ENCODE measurements at regions not wholly inside any gene's neighbourhood (a gene's known extent, or its start where the extent isn't known, plus 50 kb on each side); places are given as distances from the start of the nearest gene placed in this dataset.
A peak's percentile ranks its signal among the peaks of the same experiment; 100 is the strongest.

GRCh38 chr13:70964874-70965273 is 856.6 kb upstream of the KLHL1 start:
- Histone ChIP-seq H3K27ac (ENCODE audit: insufficient read depth in 1 of 2, low read depth in 1 of 2, low read length in 2 of 2, poor library complexity in 1 of 2, severe bottlenecking in 2 of 2) (no peak overlapping the region), H3K36me3 (ENCODE audit: control insufficient read depth in 4 of 4, insufficient read depth in 4 of 4, low read length in 3 of 4) (no peaks in the 10 kb centered on the region), H3K4me1 (ENCODE audit: control extremely low read depth in 1 of 4, control insufficient read depth in 4 of 4, insufficient read depth in 4 of 4, low read length in 3 of 4) (peaks cover 0 to 11% (median 0%) of the 10 kb centered on the region in 4 experiments), H3K4me3 (ENCODE audit: control insufficient read depth in 1 of 7, extremely low read depth in 1 of 7, insufficient read depth in 4 of 7, low read depth in 2 of 7, low read length in 6 of 7) (peak overlapping the region in 1 of 7 experiments; percentile 32), H3K27me3 (replicated peaks in 2 of 5; ENCODE audit: control insufficient read depth in 4 of 5, insufficient read depth in 5 of 5, low read length in 4 of 5) (no peaks in the 10 kb centered on the region), H3K9me3 (ENCODE audit: control extremely low read depth in 1 of 5, control insufficient read depth in 4 of 5, insufficient read depth in 2 of 5, low read depth in 1 of 5, low read length in 4 of 5) (no peaks in the 10 kb centered on the region)
- POLR2A ChIA-PET, result no interaction called here
- CTCF ChIA-PET, result interaction anchor here (1.7 kb wide), 1 partner anchor 915 kb away, joined by 4 read pairs; no protein-coding TSS in a partner anchor
- WGBS (ENCODE audit: insufficient coverage), result no CpG with 5 or more reads among the region's 1 CpG
- peak; percentile 21 to 68 (median 55) for DNase-seq

GRCh38 chr13:70964124-70964523 is 855.9 kb upstream of the KLHL1 start:
- Histone ChIP-seq H3K9me3 (ENCODE audit: control extremely low read depth in 1 of 5, control insufficient read depth in 4 of 5, insufficient read depth in 2 of 5, low read depth in 1 of 5, low read length in 4 of 5) (no peaks in the 10 kb centered on the region), H3K4me3 (ENCODE audit: control insufficient read depth in 1 of 7, extremely low read depth in 1 of 7, insufficient read depth in 4 of 7, low read depth in 2 of 7, low read length in 6 of 7) (no peak overlapping the region), H3K4me1 (ENCODE audit: control extremely low read depth in 1 of 4, control insufficient read depth in 4 of 4, insufficient read depth in 4 of 4, low read length in 3 of 4) (peaks cover 0 to 11% (median 0%) of the 10 kb centered on the region in 4 experiments), H3K36me3 (ENCODE audit: control insufficient read depth in 4 of 4, insufficient read depth in 4 of 4, low read length in 3 of 4) (no peaks in the 10 kb centered on the region), H3K27me3 (replicated peaks in 2 of 5; ENCODE audit: control insufficient read depth in 4 of 5, insufficient read depth in 5 of 5, low read length in 4 of 5) (no peaks in the 10 kb centered on the region), H3K27ac (ENCODE audit: insufficient read depth in 1 of 2, low read depth in 1 of 2, low read length in 2 of 2, poor library complexity in 1 of 2, severe bottlenecking in 2 of 2) (no peak overlapping the region)
- peak; percentile 17 to 33 (median 22) for DNase-seq
- ChIA-PET POLR2A (no interaction called here), CTCF (interaction anchor here (1.1 to 1.7 kb wide), 3 partner anchors 17 to 915 kb away, joined by 3 to 4 read pairs (median 4); no protein-coding TSS in a partner anchor)
- 75% methylated on average over 2 of the region's 2 CpGs for WGBS (ENCODE audit: insufficient coverage)

- Histone ChIP-seq H3K9me3 (ENCODE audit: control extremely low read depth in 1 of 5, control insufficient read depth in 4 of 5, insufficient read depth in 2 of 5, low read depth in 1 of 5, low read length in 4 of 5) (no peaks in the 10 kb centered on the region), H3K27ac (ENCODE audit: insufficient read depth in 1 of 2, low read depth in 1 of 2, low read length in 2 of 2, poor library complexity in 1 of 2, severe bottlenecking in 2 of 2) (no peak overlapping the region), H3K4me3 (ENCODE audit: control insufficient read depth in 1 of 7, extremely low read depth in 1 of 7, insufficient read depth in 4 of 7, low read depth in 2 of 7, low read length in 6 of 7) (no peak overlapping the region), H3K36me3 (ENCODE audit: control insufficient read depth in 4 of 4, insufficient read depth in 4 of 4, low read length in 3 of 4) (no peaks in the 10 kb centered on the region), H3K4me1 (ENCODE audit: control extremely low read depth in 1 of 4, control insufficient read depth in 4 of 4, insufficient read depth in 4 of 4, low read length in 3 of 4) (peaks cover 0 to 11% (median 0%) of the 10 kb centered on the region in 4 experiments), H3K27me3 (replicated peaks in 2 of 5; ENCODE audit: control insufficient read depth in 4 of 5, insufficient read depth in 5 of 5, low read length in 4 of 5) (no peaks in the 10 kb centered on the region)
- ChIA-PET POLR2A (interaction anchor here (0.6 kb wide), 1 partner anchor 22 kb away, joined by 3 read pairs; no protein-coding TSS in a partner anchor), CTCF (interaction anchor here (1.2 to 1.5 kb wide), 3 partner anchors 11 to 1017 kb away, joined by 3 to 4 read pairs (median 3); no protein-coding TSS in a partner anchor)
- DNase-seq, result peak; percentile 34 to 54 (median 43)
- WGBS (ENCODE audit: insufficient coverage), result 100% methylated on average over 1 of the region's 9 CpGs
These were observed 852.7 kb upstream of the KLHL1 start for GRCh38 chr13:70960841-70961443.

- no peaks in the 10 kb centered on the region for H3K27me3 ChIP-seq (replicated peaks in 2 of 5; ENCODE audit: control insufficient read depth in 4 of 5, insufficient read depth in 5 of 5, low read length in 4 of 5)
- ChIA-PET CTCF (interaction anchor here (0.5 to 1.3 kb wide), 2 partner anchors 27 to 101 kb away, joined by 3 read pairs; no protein-coding TSS in a partner anchor), POLR2A (no interaction called here)
- DNase-seq, result peak in 2 of 3 donors; percentile 11 to 12
- no peak overlapping the region for H3K4me3 ChIP-seq (ENCODE audit: control insufficient read depth in 1 of 7, extremely low read depth in 1 of 7, insufficient read depth in 4 of 7, low read depth in 2 of 7, low read length in 6 of 7)
- peaks cover 0 to 8% (median 0%) of the 10 kb centered on the region in 4 experiments for H3K4me1 ChIP-seq (ENCODE audit: control extremely low read depth in 1 of 4, control insufficient read depth in 4 of 4, insufficient read depth in 4 of 4, low read length in 3 of 4)
- H3K36me3 ChIP-seq (ENCODE audit: control insufficient read depth in 4 of 4, insufficient read depth in 4 of 4, low read length in 3 of 4), result no peaks in the 10 kb centered on the region
- no peak overlapping the region for H3K27ac ChIP-seq (ENCODE audit: insufficient read depth in 1 of 2, low read depth in 1 of 2, low read length in 2 of 2, poor library complexity in 1 of 2, severe bottlenecking in 2 of 2)
- 100% methylated on average over 1 of the region's 4 CpGs for WGBS (ENCODE audit: insufficient coverage)
- H3K9me3 ChIP-seq (ENCODE audit: control extremely low read depth in 1 of 5, control insufficient read depth in 4 of 5, insufficient read depth in 2 of 5, low read depth in 1 of 5, low read length in 4 of 5), result no peaks in the 10 kb centered on the region
These were observed 851.0 kb upstream of the KLHL1 start for GRCh38 chr13:70959035-70959775.

GRCh38 chr13:70955887-70956286 is 847.6 kb upstream of the KLHL1 start:
- WGBS (ENCODE audit: insufficient coverage), result no CpG with 5 or more reads among the region's 1 CpG
- ChIA-PET CTCF (no interaction called here), POLR2A (no interaction called here)
- Histone ChIP-seq H3K4me1 (ENCODE audit: control extremely low read depth in 1 of 4, control insufficient read depth in 4 of 4, insufficient read depth in 4 of 4, low read length in 3 of 4) (peaks cover 0 to 8% (median 0%) of the 10 kb centered on the region in 4 experiments), H3K27ac (ENCODE audit: insufficient read depth in 1 of 2, low read depth in 1 of 2, low read length in 2 of 2, poor library complexity in 1 of 2, severe bottlenecking in 2 of 2) (no peak overlapping the region), H3K4me3 (ENCODE audit: control insufficient read depth in 1 of 7, extremely low read depth in 1 of 7, insufficient read depth in 4 of 7, low read depth in 2 of 7, low read length in 6 of 7) (no peak overlapping the region), H3K36me3 (ENCODE audit: control insufficient read depth in 4 of 4, insufficient read depth in 4 of 4, low read length in 3 of 4) (no peaks in the 10 kb centered on the region), H3K27me3 (replicated peaks in 2 of 5; ENCODE audit: control insufficient read depth in 4 of 5, insufficient read depth in 5 of 5, low read length in 4 of 5) (no peaks in the 10 kb centered on the region), H3K9me3 (ENCODE audit: control extremely low read depth in 1 of 5, control insufficient read depth in 4 of 5, insufficient read depth in 2 of 5, low read depth in 1 of 5, low read length in 4 of 5) (no peaks in the 10 kb centered on the region)
- DNase-seq, result peak in 2 of 3 donors; percentile 18 to 51

- peaks cover 0 to 7% (median 0%) of the 10 kb centered on the region in 4 experiments for H3K4me1 ChIP-seq (ENCODE audit: control extremely low read depth in 1 of 4, control insufficient read depth in 4 of 4, insufficient read depth in 4 of 4, low read length in 3 of 4)
- ChIA-PET POLR2A (no interaction called here), CTCF (no interaction called here)
- no peak for DNase-seq
- no peaks in the 10 kb centered on the region for H3K36me3 ChIP-seq (ENCODE audit: control insufficient read depth in 4 of 4, insufficient read depth in 4 of 4, low read length in 3 of 4)
- no peaks in the 10 kb centered on the region for H3K27me3 ChIP-seq (replicated peaks in 2 of 5; ENCODE audit: control insufficient read depth in 4 of 5, insufficient read depth in 5 of 5, low read length in 4 of 5)
- H3K27ac ChIP-seq (ENCODE audit: insufficient read depth in 1 of 2, low read depth in 1 of 2, low read length in 2 of 2, poor library complexity in 1 of 2, severe bottlenecking in 2 of 2), result no peak overlapping the region
- no peak overlapping the region for H3K4me3 ChIP-seq (ENCODE audit: control insufficient read depth in 1 of 7, extremely low read depth in 1 of 7, insufficient read depth in 4 of 7, low read depth in 2 of 7, low read length in 6 of 7)
- H3K9me3 ChIP-seq (ENCODE audit: control extremely low read depth in 1 of 5, control insufficient read depth in 4 of 5, insufficient read depth in 2 of 5, low read depth in 1 of 5, low read length in 4 of 5), result no peaks in the 10 kb centered on the region
These were observed 842.4 kb upstream of the KLHL1 start for GRCh38 chr13:70950664-70951063.

- no peaks in the 10 kb centered on the region for H3K36me3 ChIP-seq (ENCODE audit: control insufficient read depth in 4 of 4, insufficient read depth in 4 of 4, low read length in 3 of 4)
- H3K4me3 ChIP-seq (ENCODE audit: control insufficient read depth in 1 of 7, extremely low read depth in 1 of 7, insufficient read depth in 4 of 7, low read depth in 2 of 7, low read length in 6 of 7), result no peak overlapping the region
- no peak overlapping the region for H3K27ac ChIP-seq (ENCODE audit: insufficient read depth in 1 of 2, low read depth in 1 of 2, low read length in 2 of 2, poor library complexity in 1 of 2, severe bottlenecking in 2 of 2)
- no peaks in the 10 kb centered on the region for H3K27me3 ChIP-seq (replicated peaks in 2 of 5; ENCODE audit: control insufficient read depth in 4 of 5, insufficient read depth in 5 of 5, low read length in 4 of 5)
- ChIA-PET CTCF (no interaction called here), POLR2A (no interaction called here)
- DNase-seq, result no peak
- WGBS (ENCODE audit: insufficient coverage), result 95% methylated on average over 2 of the region's 2 CpGs
- H3K4me1 ChIP-seq (ENCODE audit: control extremely low read depth in 1 of 4, control insufficient read depth in 4 of 4, insufficient read depth in 4 of 4, low read length in 3 of 4), result no peaks in the 10 kb centered on the region
- H3K9me3 ChIP-seq (ENCODE audit: control extremely low read depth in 1 of 5, control insufficient read depth in 4 of 5, insufficient read depth in 2 of 5, low read depth in 1 of 5, low read length in 4 of 5), result no peaks in the 10 kb centered on the region
These were observed 837.3 kb upstream of the KLHL1 start for GRCh38 chr13:70945506-70945905.
